AG04450 (cell line): ENCODE measurements at regions not wholly inside any gene's neighbourhood (a gene's known extent, or its start where the extent isn't known, plus 50 kb on each side); places are given as distances from the start of the nearest gene placed in this dataset.
A peak's percentile ranks its signal among the peaks of the same experiment; 100 is the strongest.

Experiments
- CTCF ChIA-PET: fragments of 300-600, 350-600 bp; formaldehyde crosslinking; extraction: SDS; loops from one replicate; lab custom pipeline; 2022; ENCODE audit warnings: antibody characterized with exemption, inconsistent platforms; lab: Charles Lee
- POLR2A ChIA-PET: fragments of 350-600 bp; formaldehyde crosslinking; extraction: SDS; loops from one replicate; lab custom pipeline; 2021; ENCODE audit warnings: antibody characterized with exemption, inconsistent platforms; lab: Yijun Ruan, JAX
- DNase-seq: peaks from one replicate; pipeline ENCODE4 v3.0.0-alpha.2; 2011; ENCODE audit warnings: low read depth, low spot score
- H3K27ac ChIP-seq: one replicate; pipeline ENCODE4 v1.5.1; 2012; ENCODE audit warnings: low read depth, low read length, control low read depth
- H3K27me3 ChIP-seq: one replicate; pipeline ENCODE4 v1.6.0; 2012; ENCODE audit warnings: low read length; ENCODE audit not compliant: control insufficient read depth, insufficient read depth
- H3K4me3 ChIP-seq: 2 replicates; pipeline ENCODE4 v1.5.1; 2011; ENCODE audit warnings: mild to moderate bottlenecking, low read depth, low read length, control low read depth
- H3K9me3 ChIP-seq: 2 replicates; pipeline ENCODE4 v1.5.1; 2012; ENCODE audit warnings: low read length; ENCODE audit not compliant: control insufficient read depth, insufficient read depth
- TF ChIP-seq, protein P1 (sequence below): IDR thresholded peaks from 2 replicates; pipeline ENCODE4 v1.5.1; 2011; ENCODE audit warnings: low read depth, low read length, control low read depth, inconsistent platforms

DNA sequence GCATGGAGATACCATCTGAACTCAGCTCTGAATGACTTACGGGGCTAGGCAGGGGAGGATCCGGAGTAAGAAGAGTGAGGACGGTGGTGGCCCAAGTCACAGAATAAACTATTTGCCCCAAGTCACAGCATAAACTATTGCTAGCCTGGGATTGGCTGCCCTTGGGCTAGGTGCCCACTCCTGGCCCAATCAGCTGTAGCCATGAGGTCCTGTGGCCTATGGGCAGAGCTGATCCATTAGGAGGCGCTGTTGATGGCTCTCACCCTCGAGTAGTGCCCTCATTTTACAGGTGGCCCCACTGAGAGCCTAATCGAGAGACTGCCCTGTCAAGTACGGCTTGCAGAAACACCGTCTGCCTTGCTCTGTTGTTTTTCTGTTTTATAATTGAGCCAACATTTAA is 62.3 kb upstream of the ZNF423 start:
- no peak overlapping the region for H3K4me3 ChIP-seq
- TF ChIP-seq, protein P1, sequence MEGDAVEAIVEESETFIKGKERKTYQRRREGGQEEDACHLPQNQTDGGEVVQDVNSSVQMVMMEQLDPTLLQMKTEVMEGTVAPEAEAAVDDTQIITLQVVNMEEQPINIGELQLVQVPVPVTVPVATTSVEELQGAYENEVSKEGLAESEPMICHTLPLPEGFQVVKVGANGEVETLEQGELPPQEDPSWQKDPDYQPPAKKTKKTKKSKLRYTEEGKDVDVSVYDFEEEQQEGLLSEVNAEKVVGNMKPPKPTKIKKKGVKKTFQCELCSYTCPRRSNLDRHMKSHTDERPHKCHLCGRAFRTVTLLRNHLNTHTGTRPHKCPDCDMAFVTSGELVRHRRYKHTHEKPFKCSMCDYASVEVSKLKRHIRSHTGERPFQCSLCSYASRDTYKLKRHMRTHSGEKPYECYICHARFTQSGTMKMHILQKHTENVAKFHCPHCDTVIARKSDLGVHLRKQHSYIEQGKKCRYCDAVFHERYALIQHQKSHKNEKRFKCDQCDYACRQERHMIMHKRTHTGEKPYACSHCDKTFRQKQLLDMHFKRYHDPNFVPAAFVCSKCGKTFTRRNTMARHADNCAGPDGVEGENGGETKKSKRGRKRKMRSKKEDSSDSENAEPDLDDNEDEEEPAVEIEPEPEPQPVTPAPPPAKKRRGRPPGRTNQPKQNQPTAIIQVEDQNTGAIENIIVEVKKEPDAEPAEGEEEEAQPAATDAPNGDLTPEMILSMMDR: no peak
- ChIA-PET POLR2A (no interaction called here), CTCF (no interaction called here)
- no peaks in the 10 kb centered on the region for H3K27me3 ChIP-seq
- no peak for DNase-seq
- H3K9me3 ChIP-seq: no peaks in the 10 kb centered on the region
- no peak overlapping the region for H3K27ac ChIP-seq

DNA sequence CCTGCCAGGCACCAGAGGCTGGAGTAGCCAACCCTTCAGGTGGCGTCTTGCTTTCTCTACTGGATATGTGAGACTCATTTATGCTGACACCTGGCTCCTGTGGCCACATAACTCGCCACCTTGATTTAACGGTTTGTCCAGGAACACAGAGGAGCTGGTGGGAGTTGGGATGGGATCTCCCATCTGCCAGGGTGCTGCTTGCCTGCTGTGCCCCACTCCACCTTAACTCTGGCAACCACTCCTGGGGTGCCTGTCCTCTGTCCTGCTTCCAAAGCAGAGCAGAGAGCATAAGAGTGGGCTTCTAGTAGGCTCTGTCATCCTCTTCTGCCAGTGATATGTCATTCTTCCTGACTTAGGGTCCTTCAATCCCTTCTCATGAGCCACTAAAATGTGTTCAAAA is 63.4 kb upstream of the ZNF423 start:
- Histone ChIP-seq H3K27ac (no peak overlapping the region), H3K9me3 (no peaks in the 10 kb centered on the region), H3K4me3 (no peak overlapping the region), H3K27me3 (no peaks in the 10 kb centered on the region)
- no peak for DNase-seq
- TF ChIP-seq, protein P1: no peak
- ChIA-PET CTCF (no interaction called here), POLR2A (no interaction called here)

DNA sequence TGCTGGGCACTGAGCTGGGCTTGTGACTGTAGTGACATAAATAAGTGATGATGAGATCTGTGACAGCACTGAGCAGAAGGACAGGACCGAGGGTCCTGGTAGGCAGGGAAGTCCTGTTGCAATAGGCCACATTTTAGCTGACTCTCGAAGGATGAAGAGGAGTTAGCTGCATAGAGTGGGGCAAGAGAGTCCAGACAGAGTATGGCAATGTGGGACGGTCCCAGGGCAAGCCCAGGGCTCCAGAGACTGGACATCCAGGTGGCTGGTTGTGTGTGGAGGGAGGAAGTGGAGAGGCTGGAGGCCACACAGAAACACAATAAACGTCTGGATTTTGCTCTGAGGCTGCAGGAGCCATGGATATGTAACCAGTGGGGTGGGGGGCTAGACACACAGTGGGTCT is 64.5 kb upstream of the ZNF423 start:
- TF ChIP-seq, protein P1: no peak
- Histone ChIP-seq H3K27ac (no peak overlapping the region), H3K27me3 (no peaks in the 10 kb centered on the region), H3K4me3 (no peak overlapping the region), H3K9me3 (no peaks in the 10 kb centered on the region)
- CTCF ChIA-PET: interaction anchor here (0.5 kb wide), 1 partner anchor 186 kb away, joined by 3 read pairs; no protein-coding TSS in a partner anchor
- no peak for DNase-seq
- POLR2A ChIA-PET: no interaction called here

DNA sequence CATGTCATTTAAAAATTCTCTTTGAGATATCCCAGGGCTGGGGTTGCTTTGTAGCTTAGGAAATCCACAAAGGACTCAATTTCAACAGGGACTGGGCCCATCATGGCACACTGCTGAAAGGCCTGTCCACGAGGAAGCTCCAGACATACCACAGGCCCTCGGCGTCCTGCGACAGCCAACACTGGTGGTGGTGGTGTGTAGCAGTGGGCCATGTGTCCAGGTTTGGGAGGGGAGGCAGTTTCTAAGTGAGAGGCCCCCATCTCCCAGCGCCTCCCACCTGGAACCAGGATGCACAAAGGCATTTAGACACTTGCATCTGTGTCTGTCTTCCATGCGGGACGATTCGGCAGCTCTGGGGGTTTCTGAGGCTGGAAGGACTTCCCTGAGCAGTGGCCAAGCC is 65.2 kb upstream of the ZNF423 start:
- no peak for DNase-seq
- Histone ChIP-seq H3K27me3 (no peaks in the 10 kb centered on the region), H3K9me3 (no peaks in the 10 kb centered on the region), H3K27ac (no peak overlapping the region), H3K4me3 (no peak overlapping the region)
- ChIA-PET CTCF (interaction anchor here (0.5 to 1.1 kb wide), 2 partner anchors 186 to 509 kb away, joined by 3 read pairs; no protein-coding TSS in a partner anchor), POLR2A (no interaction called here)
- TF ChIP-seq, protein P1: no peak

DNA sequence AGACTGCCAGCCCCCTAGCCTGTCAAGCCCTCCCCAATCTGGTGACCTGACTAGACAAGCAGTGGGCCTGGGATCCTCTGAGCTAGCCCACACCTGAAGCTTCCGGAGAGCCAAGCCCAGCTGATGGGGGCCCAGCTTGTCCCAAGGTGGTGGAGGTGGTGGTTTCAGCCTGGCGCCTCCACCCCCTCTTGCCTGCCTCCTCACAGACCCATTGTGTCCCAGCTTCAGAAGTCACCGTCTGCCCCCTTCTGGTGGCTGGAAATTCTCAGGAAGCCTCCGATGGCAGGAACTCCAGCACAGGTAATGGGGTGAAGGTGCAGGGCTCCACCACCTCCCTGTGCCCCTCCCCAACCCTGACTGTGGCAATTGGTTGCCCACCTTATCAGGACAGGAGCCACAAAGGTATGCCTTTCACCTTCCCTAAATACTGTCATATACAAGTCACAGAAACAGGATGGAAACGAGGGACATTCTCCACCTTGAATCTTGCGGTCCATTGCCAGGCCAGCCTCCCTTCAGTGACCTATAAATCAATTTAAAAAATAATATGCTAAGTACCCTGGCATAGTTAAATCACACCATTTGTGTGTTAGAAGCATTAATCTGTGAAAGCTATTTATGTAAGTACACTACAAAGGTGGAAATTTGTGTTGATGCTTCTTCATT is 66.0 kb upstream of the ZNF423 start:
- Histone ChIP-seq H3K27me3 (no peaks in the 10 kb centered on the region), H3K27ac (no peak overlapping the region), H3K9me3 (no peaks in the 10 kb centered on the region), H3K4me3 (no peak overlapping the region)
- ChIA-PET POLR2A (no interaction called here), CTCF (interaction anchor here (1.1 to 1.3 kb wide), 2 partner anchors 510 to 514 kb away, joined by 3 to 5 read pairs; no protein-coding TSS in a partner anchor)
- TF ChIP-seq, protein P1: peak; percentile 51
- DNase-seq: no peak
